ENCODE measurements at regions not wholly inside any gene's neighbourhood (a gene's known extent, or its start where the extent isn't known, plus 50 kb on each side); places are given as distances from the start of the nearest gene placed in this dataset.
"Not testable (repeated sequence)": the region's sequence is repeated elsewhere in the genome, so short reads cannot be mapped to it uniquely, and the experiment has no call there.

- no peak for DNase-seq
Measured at GRCh38 chr21:24705201-24705600, 902.1 kb downstream of the MRPL39 start.

- DNase-seq: no peak
Measured at GRCh38 chr21:24693779-24694178, 913.5 kb downstream of the MRPL39 start.

- no peak for DNase-seq
Measured at GRCh38 chr21:24681456-24681855, 925.8 kb downstream of the MRPL39 start.

- no peak for DNase-seq
Measured at GRCh38 chr21:24671901-24672300, 935.4 kb downstream of the MRPL39 start.

- no peak for DNase-seq
Measured at GRCh38 chr21:24658926-24659325, 948.4 kb downstream of the MRPL39 start.

GRCh38 chr21:24658026-24658425 is 949.3 kb downstream of the MRPL39 start:
- DNase-seq: no peak

GRCh38 chr21:24649691-24650090 is 957.6 kb downstream of the MRPL39 start:
- DNase-seq: no peak

- DNase-seq: no peak
Measured at GRCh38 chr21:24636696-24637095, 970.6 kb downstream of the MRPL39 start.

GRCh38 chr21:24634749-24635148 is 972.5 kb downstream of the MRPL39 start:
- DNase-seq: no peak

GRCh38 chr21:24628536-24628935 is 978.7 kb downstream of the MRPL39 start:
- no peak for DNase-seq

- no peak for DNase-seq
Measured at GRCh38 chr21:24628046-24628445, 979.2 kb downstream of the MRPL39 start.

GRCh38 chr21:24617819-24618218 is 989.5 kb downstream of the MRPL39 start:
- DNase-seq: no peak

- DNase-seq: no peak
Measured at GRCh38 chr21:24594082-24594481, 1013.2 kb downstream of the MRPL39 start.

- no peak for DNase-seq
Measured at GRCh38 chr21:24590261-24590660, 1017.0 kb downstream of the MRPL39 start.

- no peak for DNase-seq
Measured at GRCh38 chr21:24583473-24583872, 1023.8 kb downstream of the MRPL39 start.

GRCh38 chr21:24577301-24577700 is 1030.0 kb downstream of the MRPL39 start:
- DNase-seq: no peak

GRCh38 chr21:24561291-24561690 is 1046.0 kb downstream of the MRPL39 start:
- no peak for DNase-seq

GRCh38 chr21:24552491-24552890 is 1054.8 kb downstream of the MRPL39 start:
- no peak for DNase-seq

- no peak for DNase-seq
Measured at GRCh38 chr21:24545807-24546361, 1061.4 kb downstream of the MRPL39 start.

GRCh38 chr21:24514081-24514733 is 1093.1 kb downstream of the MRPL39 start:
- no peak for DNase-seq

- no peak for DNase-seq
Measured at GRCh38 chr21:24509131-24509530, 1098.2 kb downstream of the MRPL39 start.

- no peak for DNase-seq
Measured at GRCh38 chr21:24486973-24487372, 1120.3 kb downstream of the MRPL39 start.

GRCh38 chr21:24483361-24483760 is 1123.9 kb downstream of the MRPL39 start:
- DNase-seq: not testable (repeated sequence)

- DNase-seq: no peak
Measured at GRCh38 chr21:24470852-24471251, 1136.4 kb downstream of the MRPL39 start.

- DNase-seq: no peak
Measured at GRCh38 chr21:24456358-24456757, 1150.9 kb downstream of the MRPL39 start.

Measured in CD4-positive, alpha-beta T cell treated with Interleukin-15 for 1 hour (primary cell).